ENCODE measurements at regions not wholly inside any gene's neighbourhood (a gene's known extent, or its start where the extent isn't known, plus 50 kb on each side); places are given as distances from the start of the nearest gene placed in this dataset.

- DNase-seq (ENCODE audit: low read depth, low spot score) (no peak), FAIRE-seq (no peak), ATAC-seq (no peak)
- in situ Hi-C loops (cut with MboI) (loop anchor here (10.0 kb wide), 1 partner anchor 521 kb away; no protein-coding TSS in a partner anchor), intact Hi-C loops (cut with micrococcal nuclease; ENCODE audit: unreplicated experiment) (no loop called here)
- Histone ChIP-seq H3K4me3 (no peak overlapping the region), H3K79me2 (ENCODE audit: control insufficient read depth, insufficient read depth, low read length) (no peaks in the 10 kb centered on the region), H3K4me2 (ENCODE audit: control insufficient read depth, insufficient read depth) (no peak overlapping the region), H3K27ac (ENCODE audit: control insufficient read depth, insufficient read depth) (no peak overlapping the region), H3K36me3 (ENCODE audit: control insufficient read depth in 2 of 2, insufficient read depth in 2 of 2, low read length in 1 of 2) (no peaks in the 10 kb centered on the region), H3K27me3 (replicated peaks in 1 of 2; ENCODE audit: control insufficient read depth in 2 of 2, insufficient read depth in 2 of 2, low read length in 1 of 2) (no peaks in the 10 kb centered on the region), H3K9ac (ENCODE audit: control insufficient read depth, insufficient read depth, low read length) (no peak overlapping the region), H2AFZ (ENCODE audit: control insufficient read depth, low read depth, low read length) (no peak overlapping the region), H3K9me3 (replicated peaks; ENCODE audit: control insufficient read depth, insufficient read depth, low read length) (no peaks in the 10 kb centered on the region), H3K4me1 (ENCODE audit: control insufficient read depth, insufficient read depth, low read length) (no peaks in the 10 kb centered on the region), H4K20me1 (ENCODE audit: control insufficient read depth, insufficient read depth) (no peaks in the 10 kb centered on the region)
- ChIA-PET RAD21 (ENCODE audit: unreplicated experiment) (interaction anchor here (1.5 kb wide), 1 partner anchor 29 kb away, joined by 4 read pairs; no protein-coding TSS in a partner anchor), SMC1A (ENCODE audit: uncharacterized antibody, unreplicated experiment) (interaction anchor here (1.4 to 3.7 kb wide), 5 partner anchors 29 to 525 kb away, joined by 4 to 15 read pairs (median 11); no protein-coding TSS in a partner anchor), POLR2A (no interaction called here), CTCF (interaction anchor here (0.9 to 3.6 kb wide), 6 partner anchors 29 to 525 kb away, joined by 3 to 41 read pairs (median 8); no protein-coding TSS in a partner anchor)
- BruUV-seq (replicated peaks), result no TSS peak
- TF ChIP-seq NR2F1 (conservative IDR thresholded peaks at IDR 0.05) (no peak), RAD21 (IDR thresholded peaks at IDR 0.05; ENCODE audit: insufficient read depth, low read depth, low read length) (no peak), ZBTB33 (IDR thresholded peaks at IDR 0.05) (no peak), POLR2A (IDR thresholded peaks at IDR 0.05; ENCODE audit: low read depth, low read length) (no peak), IRF4 (IDR thresholded peaks at IDR 0.05; ENCODE audit: low read depth, low read length) (no peak), ZNF24 (IDR thresholded peaks at IDR 0.05) (no peak), HDAC6 (IDR thresholded peaks at IDR 0.05; ENCODE audit: unreplicated experiment) (no peak), CBFB (IDR thresholded peaks at IDR 0.05; ENCODE audit: low read depth) (no peak), NFXL1 (IDR thresholded peaks at IDR 0.05; ENCODE audit: borderline replicate concordance) (no peak), ATF3 (IDR thresholded peaks at IDR 0.05; ENCODE audit: borderline replicate concordance, extremely low read depth, low read depth, low read length) (no peak), NR2C2 (IDR thresholded peaks at IDR 0.05; ENCODE audit: borderline replicate concordance, control insufficient read depth, insufficient read length, low read depth) (no peak), SUZ12 (IDR thresholded peaks at IDR 0.05; ENCODE audit: unreplicated experiment) (no peak)
- TF ChIP-seq, protein P1, sequence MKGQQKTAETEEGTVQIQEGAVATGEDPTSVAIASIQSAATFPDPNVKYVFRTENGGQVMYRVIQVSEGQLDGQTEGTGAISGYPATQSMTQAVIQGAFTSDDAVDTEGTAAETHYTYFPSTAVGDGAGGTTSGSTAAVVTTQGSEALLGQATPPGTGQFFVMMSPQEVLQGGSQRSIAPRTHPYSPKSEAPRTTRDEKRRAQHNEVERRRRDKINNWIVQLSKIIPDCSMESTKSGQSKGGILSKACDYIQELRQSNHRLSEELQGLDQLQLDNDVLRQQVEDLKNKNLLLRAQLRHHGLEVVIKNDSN (IDR thresholded peaks at IDR 0.05; ENCODE audit: borderline replicate concordance, extremely low read length, insufficient read depth, low read depth, low read length), result no peak
- TF ChIP-seq, protein P2, sequence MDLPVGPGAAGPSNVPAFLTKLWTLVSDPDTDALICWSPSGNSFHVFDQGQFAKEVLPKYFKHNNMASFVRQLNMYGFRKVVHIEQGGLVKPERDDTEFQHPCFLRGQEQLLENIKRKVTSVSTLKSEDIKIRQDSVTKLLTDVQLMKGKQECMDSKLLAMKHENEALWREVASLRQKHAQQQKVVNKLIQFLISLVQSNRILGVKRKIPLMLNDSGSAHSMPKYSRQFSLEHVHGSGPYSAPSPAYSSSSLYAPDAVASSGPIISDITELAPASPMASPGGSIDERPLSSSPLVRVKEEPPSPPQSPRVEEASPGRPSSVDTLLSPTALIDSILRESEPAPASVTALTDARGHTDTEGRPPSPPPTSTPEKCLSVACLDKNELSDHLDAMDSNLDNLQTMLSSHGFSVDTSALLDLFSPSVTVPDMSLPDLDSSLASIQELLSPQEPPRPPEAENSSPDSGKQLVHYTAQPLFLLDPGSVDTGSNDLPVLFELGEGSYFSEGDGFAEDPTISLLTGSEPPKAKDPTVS (IDR thresholded peaks at IDR 0.05; ENCODE audit: low read depth, low read length), result no peak
- TF ChIP-seq, protein P3, sequence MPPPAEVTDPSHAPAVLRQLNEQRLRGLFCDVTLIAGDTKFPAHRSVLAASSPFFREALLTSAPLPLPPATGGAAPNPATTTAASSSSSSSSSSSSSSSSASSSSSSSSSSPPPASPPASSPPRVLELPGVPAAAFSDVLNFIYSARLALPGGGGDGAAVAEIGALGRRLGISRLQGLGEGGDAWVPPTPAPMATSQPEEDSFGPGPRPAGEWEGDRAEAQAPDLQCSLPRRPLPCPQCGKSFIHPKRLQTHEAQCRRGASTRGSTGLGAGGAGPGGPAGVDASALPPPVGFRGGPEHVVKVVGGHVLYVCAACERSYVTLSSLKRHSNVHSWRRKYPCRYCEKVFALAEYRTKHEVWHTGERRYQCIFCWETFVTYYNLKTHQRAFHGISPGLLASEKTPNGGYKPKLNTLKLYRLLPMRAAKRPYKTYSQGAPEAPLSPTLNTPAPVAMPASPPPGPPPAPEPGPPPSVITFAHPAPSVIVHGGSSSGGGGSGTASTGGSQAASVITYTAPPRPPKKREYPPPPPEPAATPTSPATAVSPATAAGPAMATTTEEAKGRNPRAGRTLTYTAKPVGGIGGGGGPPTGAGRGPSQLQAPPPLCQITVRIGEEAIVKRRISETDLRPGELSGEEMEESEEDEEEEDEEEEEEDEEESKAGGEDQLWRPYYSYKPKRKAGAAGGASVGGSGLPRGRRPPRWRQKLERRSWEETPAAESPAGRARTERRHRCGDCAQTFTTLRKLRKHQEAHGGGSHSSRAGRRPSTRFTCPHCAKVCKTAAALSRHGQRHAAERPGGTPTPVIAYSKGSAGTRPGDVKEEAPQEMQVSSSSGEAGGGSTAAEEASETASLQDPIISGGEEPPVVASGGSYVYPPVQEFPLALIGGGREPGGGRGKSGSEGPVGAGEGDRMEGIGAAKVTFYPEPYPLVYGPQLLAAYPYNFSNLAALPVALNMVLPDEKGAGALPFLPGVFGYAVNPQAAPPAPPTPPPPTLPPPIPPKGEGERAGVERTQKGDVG (CRISPR knock-in tag; IDR thresholded peaks at IDR 0.05), result no peak
- 53% methylated on average over 2 of the region's 2 CpGs for WGBS (ENCODE audit: insufficient coverage, insufficient replicate concordance, low lambda C conversion rate, missing lambda C conversion rate)
Observed at GRCh38 chr14:59026081-59026480, 162.4 kb upstream of the DAAM1 start.

Data from GM12878 (cell line).